BJ (cell line): ENCODE measurements at regions not wholly inside any gene's neighbourhood (a gene's known extent, or its start where the extent isn't known, plus 50 kb on each side); places are given as distances from the start of the nearest gene placed in this dataset.

Experiments
- CTCF ChIA-PET: fragments of 350-600 bp; formaldehyde crosslinking; extraction: SDS; loops from one replicate; lab custom pipeline; 2021; ENCODE audit warnings: antibody characterized with exemption, inconsistent platforms; lab: Yijun Ruan, JAX
- POLR2A ChIA-PET: fragments of 300-600 bp; sonication (Branson Sonifier 250); formaldehyde crosslinking; extraction: SDS; loops from one replicate; lab custom pipeline; 2021; ENCODE audit warnings: antibody characterized with exemption; lab: Charles Lee
- DNase-seq: peaks from one replicate; pipeline ENCODE4 v3.0.0-alpha.2; 2011; ENCODE audit warnings: low read depth
- H3K27me3 ChIP-seq: 2 replicates; pipeline ENCODE4 v1.6.0; 2011; ENCODE audit warnings: low read length; ENCODE audit not compliant: control insufficient read depth, insufficient read depth
- H3K36me3 ChIP-seq: 2 replicates; pipeline ENCODE4 v1.5.1; 2011; ENCODE audit warnings: low read length; ENCODE audit not compliant: control insufficient read depth, insufficient read depth
- H3K4me3 ChIP-seq: 2 replicates; pipeline ENCODE4 v1.5.1; 2011; ENCODE audit warnings: low read depth, mild to moderate bottlenecking, control low read depth, low read length
- CTCF ChIP-seq: IDR thresholded peaks from 2 replicates; pipeline ENCODE4 v1.5.1; 2011; ENCODE audit warnings: low read depth, mild to moderate bottlenecking, control low read depth, inconsistent platforms, low read length, moderate library complexity; ENCODE audit not compliant: insufficient read depth

GRCh38 chr7:131844369-131844768 is 287.9 kb upstream of the PODXL start:
- CTCF ChIA-PET = interaction anchor here (0.8 to 2.2 kb wide), 3 partner anchors 14 to 101 kb away, joined by 3 to 17 read pairs (median 3); no protein-coding TSS in a partner anchor
- Histone ChIP-seq H3K36me3 (no peaks in the 10 kb centered on the region), H3K4me3 (no peak overlapping the region), H3K27me3 (no peaks in the 10 kb centered on the region)
- no peak for DNase-seq
- no peak for TF ChIP-seq CTCF
- POLR2A ChIA-PET = no interaction called here

GRCh38 chr7:131843898-131844331 is 287.5 kb upstream of the PODXL start:
- CTCF ChIA-PET = interaction anchor here (1.2 to 2.2 kb wide), 2 partner anchors 15 to 18 kb away, joined by 3 to 17 read pairs; no protein-coding TSS in a partner anchor
- no peak for TF ChIP-seq CTCF
- Histone ChIP-seq H3K4me3 (no peak overlapping the region), H3K27me3 (no peaks in the 10 kb centered on the region), H3K36me3 (no peaks in the 10 kb centered on the region)
- POLR2A ChIA-PET = no interaction called here
- DNase-seq = no peak

- TF ChIP-seq CTCF = no peak
- DNase-seq = no peak
- peaks cover 1% of the 10 kb centered on the region; the same call in 1 of the 2 replicates for H3K27me3 ChIP-seq
- H3K36me3 ChIP-seq = no peaks in the 10 kb centered on the region
- ChIA-PET POLR2A (no interaction called here), CTCF (no interaction called here)
- no peak overlapping the region for H3K4me3 ChIP-seq
These were observed 283.7 kb upstream of the PODXL start for GRCh38 chr7:131839967-131840690.

GRCh38 chr7:131836733-131837132 is 280.3 kb upstream of the PODXL start:
- H3K27me3 ChIP-seq = peaks cover 1% of the 10 kb centered on the region; the same call in 1 of the 2 replicates
- no peak for DNase-seq
- ChIA-PET POLR2A (no interaction called here), CTCF (no interaction called here)
- TF ChIP-seq CTCF = no peak
- H3K36me3 ChIP-seq = no peaks in the 10 kb centered on the region
- no peak overlapping the region for H3K4me3 ChIP-seq

- TF ChIP-seq CTCF = no peak
- Histone ChIP-seq H3K4me3 (no peak overlapping the region), H3K36me3 (no peaks in the 10 kb centered on the region), H3K27me3 (peaks cover 1% of the 10 kb centered on the region; the same call in 1 of the 2 replicates)
- DNase-seq = no peak
- CTCF ChIA-PET = no interaction called here
- POLR2A ChIA-PET = no interaction called here
These were observed 278.7 kb upstream of the PODXL start for GRCh38 chr7:131835141-131835540.
